HG03571 (cell line): ENCODE measurements at regions not wholly inside any gene's neighbourhood (a gene's known extent, or its start where the extent isn't known, plus 50 kb on each side); places are given as distances from the start of the nearest gene placed in this dataset.

Experiments used
- ATAC-seq: cut with Tn5 transposase; IDR thresholded peaks from one replicate; pipeline ENCODE4 v1.9.1; 2021; ENCODE audit not compliant: unreplicated experiment

- no peak for ATAC-seq
Measured at GRCh38 chr12:17810399-17810798, 279.6 kb downstream of the RERGL start.

DNA sequence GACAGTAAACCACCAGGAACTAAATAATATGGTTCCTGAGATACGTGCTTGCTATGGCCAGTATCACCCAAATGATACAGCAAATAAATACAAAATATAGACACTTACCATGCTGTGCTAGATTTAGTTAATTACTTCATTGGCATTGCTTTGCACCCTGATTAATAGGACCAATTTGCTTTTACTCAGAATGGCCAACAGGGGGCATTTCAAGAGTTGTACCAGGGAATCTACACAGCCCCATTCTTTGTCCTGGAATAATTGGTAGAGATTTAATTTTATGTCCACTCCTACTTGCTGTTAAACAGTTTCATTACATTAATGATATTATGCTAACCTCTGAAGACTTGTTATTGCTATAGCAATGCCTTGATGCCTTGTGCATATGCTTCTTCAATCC lies 280.8 kb downstream of the RERGL start:
- no peak for ATAC-seq

DNA sequence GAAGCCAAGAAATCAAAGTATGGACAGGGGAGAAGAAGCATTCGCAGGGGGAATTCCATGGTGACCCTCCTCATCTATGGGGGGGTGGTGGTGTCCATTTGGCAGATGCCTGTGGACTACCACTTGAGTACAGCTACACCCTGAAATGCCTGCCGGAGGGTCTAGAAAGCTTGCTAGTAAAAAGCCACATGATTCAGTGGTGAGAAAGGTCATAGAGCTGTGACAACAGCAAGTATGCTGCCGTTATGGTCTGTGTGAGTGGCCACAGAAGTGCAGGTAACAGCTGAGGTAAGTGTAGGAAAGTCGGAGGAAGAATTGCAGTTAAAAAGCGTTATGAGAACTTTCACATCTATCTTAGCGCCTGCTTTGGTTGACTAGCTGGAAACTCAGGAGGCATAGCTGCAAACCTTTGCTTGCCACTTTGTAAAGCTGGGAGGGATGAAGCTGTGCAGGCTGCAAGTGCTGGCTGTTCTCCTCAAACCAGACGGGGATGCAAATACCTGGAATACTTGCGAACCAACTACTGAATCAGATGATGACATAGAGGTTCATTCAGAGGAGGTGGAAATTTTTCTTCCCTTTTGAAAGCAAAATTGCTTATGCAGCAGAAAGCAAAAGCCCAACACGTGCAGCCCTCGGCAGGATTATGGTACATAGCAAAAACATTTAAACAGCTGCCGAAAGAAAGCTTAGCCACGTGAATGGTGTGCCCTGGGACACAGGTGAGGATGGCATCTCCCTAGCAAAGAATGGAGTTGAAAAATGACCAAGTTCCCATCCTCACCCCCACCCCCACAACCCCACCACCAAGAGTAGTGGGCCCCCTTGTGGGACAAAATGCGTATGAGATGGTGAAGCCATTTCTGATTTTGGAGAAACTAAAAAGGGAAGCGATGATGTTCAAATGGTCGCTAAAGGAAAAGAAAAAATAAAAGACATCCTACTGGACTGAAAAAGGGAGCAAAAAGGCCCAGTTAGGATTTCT lies 287.0 kb downstream of the RERGL start:
- ATAC-seq, result no peak

GRCh38 chr12:17793854-17794253 lies 296.1 kb downstream of the RERGL start:
- no peak for ATAC-seq

GRCh38 chr12:17778242-17778641 lies 311.8 kb downstream of the RERGL start:
- no peak for ATAC-seq

DNA sequence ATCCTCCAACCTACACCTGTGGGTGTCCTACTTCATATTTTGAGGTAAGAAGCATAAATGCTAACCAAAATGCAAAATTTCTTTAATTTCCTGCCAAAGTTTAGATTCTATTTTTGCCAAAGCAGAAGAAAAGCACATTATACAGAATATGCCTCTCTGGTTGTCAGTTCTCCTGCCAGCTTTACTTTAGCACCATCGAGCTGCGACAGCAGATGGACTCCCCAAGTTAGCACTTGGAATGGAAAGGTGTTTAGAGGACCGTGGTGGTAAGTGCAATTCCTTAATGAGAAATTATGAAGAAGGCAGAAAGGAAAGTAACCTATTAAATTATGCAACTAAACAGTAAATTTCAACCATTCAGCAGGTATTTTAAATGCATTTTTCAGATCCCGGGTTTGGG lies 326.6 kb downstream of the RERGL start:
- no peak for ATAC-seq

DNA sequence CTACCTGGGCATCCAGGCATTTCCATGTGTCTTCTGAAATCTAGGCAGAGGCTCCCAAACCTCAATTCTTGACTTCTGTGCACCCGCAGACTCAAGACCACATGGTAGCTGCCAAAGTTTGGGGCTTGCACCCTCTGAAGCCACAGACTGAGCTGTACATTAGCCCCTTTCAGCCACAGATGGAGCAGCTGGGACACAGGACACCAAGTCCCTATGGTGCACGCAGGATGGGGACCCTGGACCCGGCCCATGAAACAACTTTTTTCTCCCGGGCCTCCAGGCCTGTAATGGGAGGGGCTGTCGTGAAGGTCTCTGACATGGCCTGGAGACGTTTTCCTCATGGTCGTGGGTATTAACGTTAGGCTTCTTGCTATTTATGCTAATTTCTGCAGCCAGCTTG lies 330.0 kb downstream of the RERGL start:
- ATAC-seq, result no peak
